ENCODE measurements at regions not wholly inside any gene's neighbourhood (a gene's known extent, or its start where the extent isn't known, plus 50 kb on each side); places are given as distances from the start of the nearest gene placed in this dataset.
A peak's percentile ranks its signal among the peaks of the same experiment; 100 is the strongest.

GRCh38 chr6:144854654-144855053 is 569.5 kb downstream of the UTRN start:
- TF ChIP-seq CTCF (IDR thresholded peaks at IDR 0.05; ENCODE audit: control extremely low read depth in 1 of 3, insufficient read depth in 1 of 3, low read depth in 1 of 3, low read length in 3 of 3) = no peak
- no peak for TF ChIP-seq SP2 (IDR thresholded peaks at IDR 0.05; ENCODE audit: low read length)
- TF ChIP-seq POLR2A (IDR thresholded peaks at IDR 0.05; ENCODE audit: control extremely low read depth in 1 of 2, low read depth in 2 of 2, low read length in 2 of 2) = peak in 1 of 2 experiments; percentile 39; a peak in 1 of 3 replicates
- TF ChIP-seq RAD21 (IDR thresholded peaks at IDR 0.05 in 1 of 2, conservative IDR thresholded peaks at IDR 0.05 in 1 of 2; ENCODE audit: low read depth in 2 of 2, low read length in 2 of 2) = no peak
- no peak for TF ChIP-seq TAF1 (IDR thresholded peaks at IDR 0.05; ENCODE audit: low read depth, low read length)
- no peak for TF ChIP-seq SP1 (IDR thresholded peaks at IDR 0.05; ENCODE audit: low read depth, low read length)
- no peak for TF ChIP-seq SIRT6 (IDR thresholded peaks at IDR 0.05; ENCODE audit: low read length)
- no peak for TF ChIP-seq TCF12 (IDR thresholded peaks at IDR 0.05; ENCODE audit: low read depth, low read length)
- TF ChIP-seq RBBP5 (IDR thresholded peaks at IDR 0.05; ENCODE audit: borderline replicate concordance, low read depth, low read length) = no peak
- no peak for TF ChIP-seq EP300 (IDR thresholded peaks at IDR 0.05; ENCODE audit: borderline replicate concordance in 1 of 2, low read depth in 2 of 2, low read length in 2 of 2)
- TF ChIP-seq JUND (IDR thresholded peaks at IDR 0.05; ENCODE audit: low read length) = no peak
- TF ChIP-seq FOSL1 (IDR thresholded peaks at IDR 0.05; ENCODE audit: insufficient read depth, low read depth, low read length) = no peak
- no peak for TF ChIP-seq ASH2L (IDR thresholded peaks at IDR 0.05; ENCODE audit: low read length)
- TF ChIP-seq CBX8 (IDR thresholded peaks at IDR 0.05; ENCODE audit: borderline replicate concordance, low read depth, low read length) = no peak

Data from H1 (cell line).